H1 (cell line): ENCODE measurements at regions not wholly inside any gene's neighbourhood (a gene's known extent, or its start where the extent isn't known, plus 50 kb on each side); places are given as distances from the start of the nearest gene placed in this dataset.

Source experiments
- ATF2 ChIP-seq: IDR thresholded peaks from 2 replicates; pipeline ENCODE4 v1.6.1; 2012; ENCODE audit warnings: low read length, inconsistent platforms
- CEBPB ChIP-seq: IDR thresholded peaks from 2 replicates; pipeline ENCODE4 v1.6.1; 2012; ENCODE audit warnings: low read depth, low read length
- EZH2 ChIP-seq: fragments of 200-600 bp; sonication (generic); IDR thresholded peaks from 2 replicates; pipeline ENCODE4 v1.7.1; 2012; ENCODE audit warnings: low read depth, mild to moderate bottlenecking, moderate library complexity, low read length, inconsistent platforms; ENCODE audit not compliant: severe bottlenecking
- GABPA ChIP-seq: IDR thresholded peaks from 2 replicates; pipeline ENCODE4 v1.6.1; 2011; ENCODE audit warnings: mild to moderate bottlenecking, low read length, moderate library complexity, borderline replicate concordance; ENCODE audit not compliant: insufficient read depth
- SAP30 ChIP-seq: fragments of 300-600 bp; sonication (generic); IDR thresholded peaks from 2 replicates; pipeline ENCODE4 v1.7.1; 2012; ENCODE audit warnings: low read length, moderate library complexity, mild to moderate bottlenecking, inconsistent platforms; ENCODE audit not compliant: insufficient read depth, insufficient replicate concordance
- SP2 ChIP-seq: IDR thresholded peaks from 2 replicates; pipeline ENCODE4 v1.6.1; 2012; ENCODE audit warnings: mild to moderate bottlenecking, low read length, inconsistent platforms
- TCF12 ChIP-seq: IDR thresholded peaks from 2 replicates; pipeline ENCODE4 v1.6.1; 2011; ENCODE audit warnings: low read depth, mild to moderate bottlenecking, low read length
- TF ChIP-seq, protein P1 (sequence below): fragments of 300-600 bp; sonication (generic); IDR thresholded peaks from 2 replicates; pipeline ENCODE4 v1.7.1; 2012; ENCODE audit warnings: low read length, moderate library complexity, mild to moderate bottlenecking, inconsistent platforms; ENCODE audit not compliant: insufficient replicate concordance

DNA sequence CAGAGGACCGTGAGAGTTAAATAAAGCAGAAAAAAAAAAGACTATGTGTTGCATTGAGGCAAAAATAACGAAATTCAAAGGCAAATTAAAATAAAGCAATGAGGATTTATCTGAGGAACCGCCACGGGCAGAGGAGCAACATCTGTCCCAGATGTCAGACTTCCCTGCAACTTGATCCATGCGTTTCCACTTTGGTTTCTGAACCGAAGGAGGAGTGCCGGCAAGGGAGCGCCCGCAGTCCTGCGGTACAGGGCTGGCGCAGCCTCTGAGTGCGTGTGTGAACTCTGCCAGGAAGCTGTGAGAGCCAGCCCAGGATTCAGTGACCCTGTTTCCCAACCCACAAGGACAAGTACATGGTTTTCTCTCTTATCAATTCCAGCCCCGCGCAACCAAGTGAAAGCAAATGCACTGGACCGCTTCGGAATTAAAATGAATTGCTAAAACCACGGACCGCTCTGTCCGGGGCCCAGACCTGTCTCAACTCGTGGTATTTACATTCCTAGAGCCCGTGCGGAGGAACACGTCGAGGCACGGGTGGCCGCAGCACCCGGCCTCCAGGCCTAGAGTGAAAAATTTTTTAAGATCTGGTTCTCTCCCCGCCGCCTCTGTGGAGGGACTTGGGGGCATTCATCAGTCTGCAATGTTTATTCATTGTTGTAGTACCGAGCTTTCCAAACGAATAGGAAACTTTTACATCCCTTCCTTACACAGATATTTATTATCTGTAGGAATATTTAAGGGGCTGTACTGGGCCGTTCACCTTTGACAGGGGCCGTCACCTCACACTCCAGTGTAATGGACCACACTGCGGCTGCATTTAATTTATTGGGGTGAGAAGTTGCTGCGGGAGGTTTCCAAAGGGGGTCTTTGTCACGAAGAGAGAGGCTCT is 291.5 kb upstream of the NFE2L3 start (continued):
- no peak for TF ChIP-seq CEBPB
- no peak for TF ChIP-seq GABPA
- no peak for TF ChIP-seq SP2
- TF ChIP-seq EZH2: peak; percentile 88
- no peak for TF ChIP-seq ATF2
- 0 out of 2 replicates have a peak, but pooled peaks have one; percentile 26 for TF ChIP-seq TCF12
- TF ChIP-seq SAP30: no peak
- TF ChIP-seq, protein P1, sequence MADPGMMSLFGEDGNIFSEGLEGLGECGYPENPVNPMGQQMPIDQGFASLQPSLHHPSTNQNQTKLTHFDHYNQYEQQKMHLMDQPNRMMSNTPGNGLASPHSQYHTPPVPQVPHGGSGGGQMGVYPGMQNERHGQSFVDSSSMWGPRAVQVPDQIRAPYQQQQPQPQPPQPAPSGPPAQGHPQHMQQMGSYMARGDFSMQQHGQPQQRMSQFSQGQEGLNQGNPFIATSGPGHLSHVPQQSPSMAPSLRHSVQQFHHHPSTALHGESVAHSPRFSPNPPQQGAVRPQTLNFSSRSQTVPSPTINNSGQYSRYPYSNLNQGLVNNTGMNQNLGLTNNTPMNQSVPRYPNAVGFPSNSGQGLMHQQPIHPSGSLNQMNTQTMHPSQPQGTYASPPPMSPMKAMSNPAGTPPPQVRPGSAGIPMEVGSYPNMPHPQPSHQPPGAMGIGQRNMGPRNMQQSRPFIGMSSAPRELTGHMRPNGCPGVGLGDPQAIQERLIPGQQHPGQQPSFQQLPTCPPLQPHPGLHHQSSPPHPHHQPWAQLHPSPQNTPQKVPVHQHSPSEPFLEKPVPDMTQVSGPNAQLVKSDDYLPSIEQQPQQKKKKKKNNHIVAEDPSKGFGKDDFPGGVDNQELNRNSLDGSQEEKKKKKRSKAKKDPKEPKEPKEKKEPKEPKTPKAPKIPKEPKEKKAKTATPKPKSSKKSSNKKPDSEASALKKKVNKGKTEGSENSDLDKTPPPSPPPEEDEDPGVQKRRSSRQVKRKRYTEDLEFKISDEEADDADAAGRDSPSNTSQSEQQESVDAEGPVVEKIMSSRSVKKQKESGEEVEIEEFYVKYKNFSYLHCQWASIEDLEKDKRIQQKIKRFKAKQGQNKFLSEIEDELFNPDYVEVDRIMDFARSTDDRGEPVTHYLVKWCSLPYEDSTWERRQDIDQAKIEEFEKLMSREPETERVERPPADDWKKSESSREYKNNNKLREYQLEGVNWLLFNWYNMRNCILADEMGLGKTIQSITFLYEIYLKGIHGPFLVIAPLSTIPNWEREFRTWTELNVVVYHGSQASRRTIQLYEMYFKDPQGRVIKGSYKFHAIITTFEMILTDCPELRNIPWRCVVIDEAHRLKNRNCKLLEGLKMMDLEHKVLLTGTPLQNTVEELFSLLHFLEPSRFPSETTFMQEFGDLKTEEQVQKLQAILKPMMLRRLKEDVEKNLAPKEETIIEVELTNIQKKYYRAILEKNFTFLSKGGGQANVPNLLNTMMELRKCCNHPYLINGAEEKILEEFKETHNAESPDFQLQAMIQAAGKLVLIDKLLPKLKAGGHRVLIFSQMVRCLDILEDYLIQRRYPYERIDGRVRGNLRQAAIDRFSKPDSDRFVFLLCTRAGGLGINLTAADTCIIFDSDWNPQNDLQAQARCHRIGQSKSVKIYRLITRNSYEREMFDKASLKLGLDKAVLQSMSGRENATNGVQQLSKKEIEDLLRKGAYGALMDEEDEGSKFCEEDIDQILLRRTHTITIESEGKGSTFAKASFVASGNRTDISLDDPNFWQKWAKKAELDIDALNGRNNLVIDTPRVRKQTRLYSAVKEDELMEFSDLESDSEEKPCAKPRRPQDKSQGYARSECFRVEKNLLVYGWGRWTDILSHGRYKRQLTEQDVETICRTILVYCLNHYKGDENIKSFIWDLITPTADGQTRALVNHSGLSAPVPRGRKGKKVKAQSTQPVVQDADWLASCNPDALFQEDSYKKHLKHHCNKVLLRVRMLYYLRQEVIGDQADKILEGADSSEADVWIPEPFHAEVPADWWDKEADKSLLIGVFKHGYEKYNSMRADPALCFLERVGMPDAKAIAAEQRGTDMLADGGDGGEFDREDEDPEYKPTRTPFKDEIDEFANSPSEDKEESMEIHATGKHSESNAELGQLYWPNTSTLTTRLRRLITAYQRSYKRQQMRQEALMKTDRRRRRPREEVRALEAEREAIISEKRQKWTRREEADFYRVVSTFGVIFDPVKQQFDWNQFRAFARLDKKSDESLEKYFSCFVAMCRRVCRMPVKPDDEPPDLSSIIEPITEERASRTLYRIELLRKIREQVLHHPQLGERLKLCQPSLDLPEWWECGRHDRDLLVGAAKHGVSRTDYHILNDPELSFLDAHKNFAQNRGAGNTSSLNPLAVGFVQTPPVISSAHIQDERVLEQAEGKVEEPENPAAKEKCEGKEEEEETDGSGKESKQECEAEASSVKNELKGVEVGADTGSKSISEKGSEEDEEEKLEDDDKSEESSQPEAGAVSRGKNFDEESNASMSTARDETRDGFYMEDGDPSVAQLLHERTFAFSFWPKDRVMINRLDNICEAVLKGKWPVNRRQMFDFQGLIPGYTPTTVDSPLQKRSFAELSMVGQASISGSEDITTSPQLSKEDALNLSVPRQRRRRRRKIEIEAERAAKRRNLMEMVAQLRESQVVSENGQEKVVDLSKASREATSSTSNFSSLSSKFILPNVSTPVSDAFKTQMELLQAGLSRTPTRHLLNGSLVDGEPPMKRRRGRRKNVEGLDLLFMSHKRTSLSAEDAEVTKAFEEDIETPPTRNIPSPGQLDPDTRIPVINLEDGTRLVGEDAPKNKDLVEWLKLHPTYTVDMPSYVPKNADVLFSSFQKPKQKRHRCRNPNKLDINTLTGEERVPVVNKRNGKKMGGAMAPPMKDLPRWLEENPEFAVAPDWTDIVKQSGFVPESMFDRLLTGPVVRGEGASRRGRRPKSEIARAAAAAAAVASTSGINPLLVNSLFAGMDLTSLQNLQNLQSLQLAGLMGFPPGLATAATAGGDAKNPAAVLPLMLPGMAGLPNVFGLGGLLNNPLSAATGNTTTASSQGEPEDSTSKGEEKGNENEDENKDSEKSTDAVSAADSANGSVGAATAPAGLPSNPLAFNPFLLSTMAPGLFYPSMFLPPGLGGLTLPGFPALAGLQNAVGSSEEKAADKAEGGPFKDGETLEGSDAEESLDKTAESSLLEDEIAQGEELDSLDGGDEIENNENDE: no peak
